BJ (cell line): ENCODE measurements at regions not wholly inside any gene's neighbourhood (a gene's known extent, or its start where the extent isn't known, plus 50 kb on each side); places are given as distances from the start of the nearest gene placed in this dataset.

Source experiments
- CTCF ChIA-PET: fragments of 350-600 bp; formaldehyde crosslinking; extraction: SDS; loops from one replicate; lab custom pipeline; 2021; ENCODE audit warnings: antibody characterized with exemption, inconsistent platforms; lab: Yijun Ruan, JAX
- POLR2A ChIA-PET: fragments of 300-600 bp; sonication (Branson Sonifier 250); formaldehyde crosslinking; extraction: SDS; loops from one replicate; lab custom pipeline; 2021; ENCODE audit warnings: antibody characterized with exemption; lab: Charles Lee
- DNase-seq: peaks from one replicate; pipeline ENCODE4 v3.0.0-alpha.2; 2011; ENCODE audit warnings: low read depth
- H3K27me3 ChIP-seq: 2 replicates; pipeline ENCODE4 v1.6.0; 2011; ENCODE audit warnings: low read length; ENCODE audit not compliant: control insufficient read depth, insufficient read depth
- H3K36me3 ChIP-seq: 2 replicates; pipeline ENCODE4 v1.5.1; 2011; ENCODE audit warnings: low read length; ENCODE audit not compliant: control insufficient read depth, insufficient read depth
- H3K4me3 ChIP-seq: 2 replicates; pipeline ENCODE4 v1.5.1; 2011; ENCODE audit warnings: low read depth, mild to moderate bottlenecking, control low read depth, low read length
- TF ChIP-seq, protein P1 (sequence below): IDR thresholded peaks from 2 replicates; pipeline ENCODE4 v1.5.1; 2011; ENCODE audit warnings: low read depth, mild to moderate bottlenecking, control low read depth, inconsistent platforms, low read length, moderate library complexity; ENCODE audit not compliant: insufficient read depth

DNA sequence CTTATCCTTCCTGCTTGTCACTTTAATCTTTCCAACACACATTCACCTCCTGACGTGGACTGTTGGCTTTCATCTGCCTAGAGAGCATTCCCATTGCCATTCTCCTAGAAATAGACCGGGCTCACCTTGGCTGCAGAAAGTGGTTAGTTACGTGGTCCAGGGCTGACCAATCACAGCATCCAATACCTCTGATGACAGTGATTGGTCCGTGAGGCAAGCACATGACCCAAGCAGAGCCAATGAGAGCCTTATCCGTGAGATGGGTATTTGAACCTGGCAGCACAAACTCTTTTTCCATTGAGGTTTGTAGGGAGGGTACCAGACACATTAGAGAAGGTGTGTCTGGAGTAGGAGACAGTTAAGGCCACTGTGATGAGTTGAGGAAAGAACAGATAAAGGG lies 85.8 kb downstream of the MIAT start:
- H3K36me3 ChIP-seq, result no peaks in the 10 kb centered on the region
- H3K4me3 ChIP-seq, result no peak overlapping the region
- no peaks in the 10 kb centered on the region for H3K27me3 ChIP-seq
- POLR2A ChIA-PET, result no interaction called here
- CTCF ChIA-PET, result no interaction called here
- no peak for DNase-seq
- TF ChIP-seq, protein P1, sequence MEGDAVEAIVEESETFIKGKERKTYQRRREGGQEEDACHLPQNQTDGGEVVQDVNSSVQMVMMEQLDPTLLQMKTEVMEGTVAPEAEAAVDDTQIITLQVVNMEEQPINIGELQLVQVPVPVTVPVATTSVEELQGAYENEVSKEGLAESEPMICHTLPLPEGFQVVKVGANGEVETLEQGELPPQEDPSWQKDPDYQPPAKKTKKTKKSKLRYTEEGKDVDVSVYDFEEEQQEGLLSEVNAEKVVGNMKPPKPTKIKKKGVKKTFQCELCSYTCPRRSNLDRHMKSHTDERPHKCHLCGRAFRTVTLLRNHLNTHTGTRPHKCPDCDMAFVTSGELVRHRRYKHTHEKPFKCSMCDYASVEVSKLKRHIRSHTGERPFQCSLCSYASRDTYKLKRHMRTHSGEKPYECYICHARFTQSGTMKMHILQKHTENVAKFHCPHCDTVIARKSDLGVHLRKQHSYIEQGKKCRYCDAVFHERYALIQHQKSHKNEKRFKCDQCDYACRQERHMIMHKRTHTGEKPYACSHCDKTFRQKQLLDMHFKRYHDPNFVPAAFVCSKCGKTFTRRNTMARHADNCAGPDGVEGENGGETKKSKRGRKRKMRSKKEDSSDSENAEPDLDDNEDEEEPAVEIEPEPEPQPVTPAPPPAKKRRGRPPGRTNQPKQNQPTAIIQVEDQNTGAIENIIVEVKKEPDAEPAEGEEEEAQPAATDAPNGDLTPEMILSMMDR, result no peak

DNA sequence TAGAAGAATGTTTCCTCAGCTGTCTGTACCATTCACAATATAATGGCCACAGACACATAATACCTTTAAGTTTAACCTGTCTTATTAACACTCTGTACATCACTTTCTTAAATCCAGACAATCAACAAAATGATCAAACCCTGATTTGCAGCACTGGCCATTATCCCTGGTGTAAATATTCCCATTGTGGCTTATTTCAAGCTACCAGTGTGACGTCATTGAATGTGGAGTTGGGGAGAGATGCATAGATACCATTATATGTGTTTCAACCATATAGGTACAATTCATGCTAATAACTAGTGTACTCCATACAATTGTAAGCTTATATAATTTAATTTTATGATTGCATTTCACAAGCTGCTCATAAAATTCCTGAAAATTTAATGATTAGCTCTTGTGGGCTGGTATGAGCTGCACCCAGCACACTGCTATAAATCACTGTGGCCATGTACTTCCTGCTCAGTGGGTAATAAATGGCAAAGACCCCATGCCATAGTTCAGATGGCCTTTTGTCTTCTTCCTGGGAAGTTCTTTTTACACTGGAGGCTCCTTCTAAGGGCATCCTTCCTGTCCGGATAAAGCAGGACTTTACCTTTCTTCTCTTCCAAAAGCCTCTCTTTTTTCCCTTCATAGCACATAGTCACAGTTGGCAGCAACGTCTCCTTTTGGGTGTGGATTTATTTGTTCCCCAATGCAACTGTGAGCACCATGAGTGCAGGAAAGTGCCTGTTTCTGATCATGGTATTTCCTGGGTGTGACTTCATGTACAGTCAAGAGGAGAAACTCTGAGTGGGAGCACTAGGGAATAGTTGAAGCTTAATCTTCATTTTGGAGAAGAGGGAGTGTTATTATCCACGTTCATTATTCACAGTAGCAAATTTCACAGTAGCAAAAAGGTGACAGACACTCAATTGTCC lies 87.8 kb downstream of the MIAT start:
- ChIA-PET POLR2A (no interaction called here), CTCF (interaction anchor here (0.9 to 2.0 kb wide), 5 partner anchors 9 to 1261 kb away, joined by 3 to 8 read pairs (median 4); no protein-coding TSS in a partner anchor)
- TF ChIP-seq, protein P1, result no peak
- H3K36me3 ChIP-seq, result no peaks in the 10 kb centered on the region
- DNase-seq, result no peak
- H3K4me3 ChIP-seq, result no peak overlapping the region
- H3K27me3 ChIP-seq, result no peaks in the 10 kb centered on the region

DNA sequence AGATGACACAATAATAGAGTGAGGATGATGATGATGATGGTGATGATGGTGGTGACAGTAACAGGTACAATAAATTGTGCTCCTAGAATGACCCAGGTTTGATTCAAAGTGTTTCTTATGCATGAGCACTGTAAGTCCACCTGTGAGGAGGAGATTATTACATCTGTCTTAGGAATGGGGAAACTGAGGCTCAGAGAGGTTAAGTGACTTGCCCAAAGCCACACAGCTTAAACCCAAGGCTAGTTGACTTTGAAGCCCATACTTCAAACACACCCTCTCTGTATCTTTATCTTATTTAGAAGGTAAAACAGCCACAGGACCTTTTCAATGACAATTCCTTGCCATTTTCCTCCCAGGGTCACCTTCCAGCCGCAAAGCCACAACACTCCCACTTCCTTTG lies 88.9 kb downstream of the MIAT start:
- TF ChIP-seq, protein P1, result no peak
- H3K4me3 ChIP-seq, result no peak overlapping the region
- ChIA-PET CTCF (interaction anchor here (0.6 to 2.5 kb wide), 4 partner anchors 10 to 26 kb away, joined by 3 to 5 read pairs (median 4); no protein-coding TSS in a partner anchor), POLR2A (no interaction called here)
- no peak for DNase-seq
- H3K36me3 ChIP-seq, result no peaks in the 10 kb centered on the region
- no peaks in the 10 kb centered on the region for H3K27me3 ChIP-seq

DNA sequence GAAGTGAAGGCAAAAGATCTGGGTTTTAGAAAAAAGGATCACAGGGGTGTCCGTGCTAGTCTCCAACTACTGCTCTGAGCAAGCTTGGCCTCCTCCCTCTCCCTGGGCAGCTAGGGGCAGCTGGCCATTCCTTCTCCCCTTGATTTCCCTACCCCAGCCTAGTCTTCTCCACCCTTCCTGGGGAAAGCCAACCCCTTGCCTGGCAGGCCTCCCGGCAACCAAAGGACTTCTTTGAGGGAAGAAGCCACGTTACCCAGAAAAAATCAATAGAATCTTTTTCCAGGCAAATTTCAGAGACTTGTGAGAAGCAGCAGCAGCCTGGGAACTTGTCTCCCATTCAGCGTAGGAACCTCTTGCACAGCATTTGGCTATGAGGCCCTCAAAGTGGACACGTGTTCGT lies 91.5 kb downstream of the MIAT start:
- no peak for DNase-seq
- H3K36me3 ChIP-seq, result no peaks in the 10 kb centered on the region
- CTCF ChIA-PET, result no interaction called here
- TF ChIP-seq, protein P1, result no peak
- POLR2A ChIA-PET, result no interaction called here
- H3K4me3 ChIP-seq, result no peak overlapping the region
- H3K27me3 ChIP-seq, result no peaks in the 10 kb centered on the region

DNA sequence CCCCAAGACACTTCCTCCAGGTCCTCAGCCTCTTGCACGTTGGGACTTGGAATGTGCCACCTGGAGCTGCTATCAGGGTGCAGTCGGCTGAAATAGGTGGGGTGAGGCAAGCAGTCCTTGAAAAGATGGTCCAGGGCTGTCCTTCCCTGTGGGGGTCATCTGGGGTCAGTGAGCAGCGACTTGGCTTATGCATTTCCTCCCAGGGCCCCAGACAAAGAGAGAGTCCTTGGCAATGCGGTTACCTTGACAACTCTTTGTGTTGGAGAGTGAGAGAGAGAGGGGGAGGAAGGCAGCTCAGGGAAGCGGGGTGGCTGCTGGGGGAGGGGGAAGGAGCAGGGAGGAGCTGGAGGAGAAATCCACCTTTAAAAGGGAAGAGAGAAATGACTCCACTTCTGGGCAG lies 93.8 kb downstream of the MIAT start:
- ChIA-PET POLR2A (no interaction called here), CTCF (interaction anchor here (0.5 to 1.8 kb wide), 4 partner anchors 69 to 772 kb away, joined by 3 to 8 read pairs (median 5); no protein-coding TSS in a partner anchor)
- TF ChIP-seq, protein P1, result no peak
- no peaks in the 10 kb centered on the region for H3K36me3 ChIP-seq
- DNase-seq, result no peak
- H3K27me3 ChIP-seq, result no peaks in the 10 kb centered on the region
- no peak overlapping the region for H3K4me3 ChIP-seq
